Small intestine (tissue), 7 donors: ENCODE measurements at regions not wholly inside any gene's neighbourhood (a gene's known extent, or its start where the extent isn't known, plus 50 kb on each side); places are given as distances from the start of the nearest gene placed in this dataset.

Source experiments
- DNase-seq, 2 donors: peaks; one replicate each; pipeline versions ENCODE4 v3.0.0 to v3.0.0-alpha.2; 2013
- FAIRE-seq: peaks from 2 replicates; lab custom pipeline; 2012; peaks lifted over from hg19 to GRCh38; lab: Jason Lieb, UNC
- H3K27ac ChIP-seq, 3 donors: one replicate each; pipeline ENCODE4 v1.5.1; 2013; ENCODE audit warnings: low read length in 2 of 3, mild to moderate bottlenecking in 2 of 3, control low read depth in 1 of 3, inconsistent platforms in 1 of 3, low read depth in 1 of 3, moderate library complexity in 1 of 3
- H3K27me3 ChIP-seq, 3 donors: one replicate each; pipeline ENCODE4 v1.6.1; 2013; ENCODE audit warnings: low read length in 3 of 3, inconsistent platforms in 1 of 3; ENCODE audit not compliant: control insufficient read depth in 3 of 3, insufficient read depth in 3 of 3
- H3K36me3 ChIP-seq, 3 donors: one replicate each; pipeline ENCODE4 v1.6.1; 2013; ENCODE audit warnings: low read length in 3 of 3, inconsistent platforms in 1 of 3, low read depth in 1 of 3, mild to moderate bottlenecking in 1 of 3, moderate library complexity in 1 of 3; ENCODE audit not compliant: control insufficient read depth in 3 of 3, insufficient read depth in 2 of 3
- H3K4me1 ChIP-seq, 3 donors: one replicate each; pipeline ENCODE4 v1.6.1; 2013; ENCODE audit warnings: low read length in 2 of 3, inconsistent platforms in 1 of 3, low read depth in 1 of 3, mild to moderate bottlenecking in 1 of 3, moderate library complexity in 1 of 3; ENCODE audit not compliant: control insufficient read depth in 3 of 3, insufficient read depth in 2 of 3
- H3K4me3 ChIP-seq, 3 donors: one replicate each; pipeline ENCODE4 v1.5.1; 2013; ENCODE audit warnings: low read length in 3 of 3, control low read depth in 1 of 3, inconsistent platforms in 1 of 3, low read depth in 1 of 3, mild to moderate bottlenecking in 1 of 3, moderate library complexity in 1 of 3
- H3K9me3 ChIP-seq, 2 donors: one replicate each; pipeline ENCODE4 v1.6.1; 2013; ENCODE audit warnings: low read depth in 1 of 2, low read length in 1 of 2; ENCODE audit not compliant: control insufficient read depth in 2 of 2, insufficient read depth in 1 of 2
- WGBS, 3 donors: extraction: QIAGEN DNeasy Blood & Tissue Kit; methylation state at CpG; one replicate each; pipeline ENCODE4 v1.1.7; 2013; 5-methylcytosine and 5-hydroxymethylcytosine counted together
- donor health status: healthy with polysubstance abuse.
- donor health status: control.
- donor health status: control.
- donor health status: Bipolar disorder and iron deficiency.
- donor health status: healthy.

DNA sequence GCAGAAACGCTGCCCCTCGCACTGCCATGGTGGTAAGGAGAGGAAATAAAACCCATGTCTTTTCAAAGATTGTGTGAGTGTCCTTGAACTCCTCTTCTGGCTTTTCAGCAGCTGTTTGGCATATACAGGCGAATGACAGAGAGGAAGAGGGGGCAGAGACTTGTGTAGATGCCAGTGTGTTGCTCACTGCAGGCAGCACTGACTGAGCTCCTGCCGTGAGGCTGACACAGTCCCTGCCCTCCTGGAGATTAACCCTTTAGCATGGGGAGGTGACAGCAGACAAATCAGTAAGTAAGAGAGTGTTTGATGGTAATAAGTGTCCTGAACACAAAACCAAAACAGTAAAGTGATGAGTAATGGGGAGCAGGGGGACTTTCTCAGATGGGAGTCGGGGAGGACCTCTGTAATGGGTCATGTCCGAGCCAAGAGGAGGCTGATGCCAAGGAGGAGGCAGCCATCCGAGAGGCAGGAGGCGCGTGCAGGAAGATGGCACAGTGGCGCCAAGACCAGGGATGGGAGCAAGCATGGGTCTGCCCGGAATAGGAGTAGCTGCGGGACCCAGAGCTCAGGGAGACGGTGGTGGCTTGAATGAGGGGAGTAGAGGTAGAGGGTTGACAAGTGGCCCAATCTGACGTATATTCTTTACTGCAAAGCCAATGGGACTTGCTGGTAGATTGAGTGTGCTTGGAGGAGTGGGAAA, 182.2 kb downstream of the FOXO1 start:
- Histone ChIP-seq H3K27me3 (no peaks in the 10 kb centered on the region), H3K27ac (peak overlapping the region in 1 of 3 donors; percentile 76), H3K4me3 (no peak overlapping the region), H3K36me3 (no peaks in the 10 kb centered on the region), H3K4me1 (no peaks in the 10 kb centered on the region), H3K9me3 (no peaks in the 10 kb centered on the region)
- 74 to 83% (median 81%) methylated on average over 14 of the region's 14 CpGs for WGBS, 3 donors
- no peak for DNase-seq
- no peak for FAIRE-seq

GRCh38 chr13:40484974-40485373, 181.5 kb downstream of the FOXO1 start:
- no peak for FAIRE-seq

GRCh38 chr13:40485611-40486517, 180.6 kb downstream of the FOXO1 start:
- Histone ChIP-seq H3K4me3 (no peak overlapping the region), H3K36me3 (no peaks in the 10 kb centered on the region), H3K4me1 (peaks cover 0 to 3% (median 0%) of the 10 kb centered on the region in 3 donors), H3K27ac (peak overlapping the region in 1 of 3 donors; percentile 71), H3K9me3 (no peaks in the 10 kb centered on the region), H3K27me3 (peaks cover 0 to 2% (median 0%) of the 10 kb centered on the region in 3 donors)
- DNase-seq (peak in 1 of 2 donors; percentile 58), FAIRE-seq (no peak)
- 60 to 67% (median 61%) methylated on average over 12 of the region's 12 CpGs for WGBS, 3 donors

More at GRCh38 chr13:40484974-40485373, 181.5 kb downstream of the FOXO1 start:
- Histone ChIP-seq H3K9me3 (no peaks in the 10 kb centered on the region), H3K27me3 (no peaks in the 10 kb centered on the region), H3K36me3 (no peaks in the 10 kb centered on the region), H3K27ac (peak overlapping the region in 2 of 3 donors; percentile 22 to 76), H3K4me1 (no peaks in the 10 kb centered on the region), H3K4me3 (no peak overlapping the region)
- no peak for DNase-seq
- WGBS, 3 donors, result 84 to 88% (median 85%) methylated on average over 7 of the region's 7 CpGs

- Histone ChIP-seq H3K4me3 (no peak overlapping the region), H3K27ac (peak overlapping the region in 1 of 3 donors; percentile 71), H3K27me3 (peaks cover 0 to 9% (median 0%) of the 10 kb centered on the region in 3 donors), H3K9me3 (no peaks in the 10 kb centered on the region), H3K4me1 (peaks cover 0 to 3% (median 0%) of the 10 kb centered on the region in 3 donors), H3K36me3 (no peaks in the 10 kb centered on the region)
- no peak for FAIRE-seq
- WGBS, 3 donors, result 77 to 80% (median 77%) methylated on average over 12 of the region's 12 CpGs
- no peak for DNase-seq
Observed at GRCh38 chr13:40486518-40487163, 179.8 kb downstream of the FOXO1 start.

DNA sequence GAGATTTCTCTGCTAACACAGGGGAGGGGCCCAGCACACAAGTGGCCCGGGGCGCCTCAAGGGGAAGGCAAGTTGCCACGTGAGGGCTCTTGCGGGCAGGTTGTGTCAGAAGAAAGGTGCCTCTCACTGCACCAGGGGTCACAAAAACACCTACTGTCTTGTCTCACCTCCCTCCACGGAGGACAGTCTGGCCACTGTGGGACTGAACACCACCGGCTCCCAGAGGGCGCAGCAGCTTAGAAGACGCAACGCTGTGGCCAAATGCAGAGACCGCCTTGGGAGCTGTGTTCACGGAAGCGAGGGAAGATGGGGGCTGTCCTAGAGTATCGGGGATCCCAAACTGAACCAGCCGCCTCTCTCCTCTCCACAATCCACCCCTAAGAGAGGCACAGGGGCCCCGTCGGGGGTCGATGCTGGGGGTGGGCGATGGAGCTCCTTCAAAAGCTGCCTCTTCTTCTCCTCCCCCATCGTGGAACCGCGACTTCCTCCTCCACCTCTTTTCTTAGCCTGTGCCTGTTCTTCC, 177.5 kb downstream of the FOXO1 start:
- Histone ChIP-seq H3K27ac (no peak overlapping the region), H3K4me1 (peaks cover 0 to 3% (median 0%) of the 10 kb centered on the region in 3 donors), H3K9me3 (no peaks in the 10 kb centered on the region), H3K4me3 (no peak overlapping the region), H3K36me3 (no peaks in the 10 kb centered on the region), H3K27me3 (peaks cover 0 to 16% (median 0%) of the 10 kb centered on the region in 3 donors)
- DNase-seq, result no peak
- no peak for FAIRE-seq
- WGBS, 3 donors, result 93 to 94% (median 94%) methylated on average over 21 of the region's 21 CpGs

- no peak for FAIRE-seq
- WGBS, 3 donors, result 10 to 43% (median 28%) methylated on average over 7 of the region's 7 CpGs
- peaks cover 0 to 16% (median 0%) of the 10 kb centered on the region in 3 donors for H3K27me3 ChIP-seq
Observed at GRCh38 chr13:40490086-40490758, 176.2 kb downstream of the FOXO1 start.

DNA sequence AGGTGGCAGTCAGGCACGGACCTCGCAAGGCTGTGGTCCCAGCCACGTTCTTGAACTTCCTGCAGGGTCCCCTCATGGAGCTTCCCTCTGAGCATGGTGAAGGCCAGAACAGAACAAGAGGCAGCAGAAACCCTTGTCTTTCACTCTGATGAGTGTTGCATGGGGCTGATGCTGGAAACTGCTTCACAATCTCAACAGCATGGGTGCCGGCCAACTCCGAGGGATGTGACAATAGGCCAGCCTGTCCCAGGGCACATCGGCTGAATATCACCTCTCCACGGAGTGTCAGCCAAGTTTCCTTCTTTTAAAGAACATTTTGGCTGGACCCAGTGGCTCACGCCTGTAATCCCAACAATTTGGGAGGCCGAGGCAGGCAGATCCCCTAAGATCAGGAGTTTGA, 173.9 kb downstream of the FOXO1 start:
- Histone ChIP-seq H3K27me3 (peaks cover 0 to 16% (median 0%) of the 10 kb centered on the region in 3 donors), H3K27ac (no peak overlapping the region), H3K4me1 (peaks cover 0 to 3% (median 0%) of the 10 kb centered on the region in 3 donors), H3K36me3 (no peaks in the 10 kb centered on the region), H3K4me3 (no peak overlapping the region), H3K9me3 (no peaks in the 10 kb centered on the region)
- DNase-seq (no peak), FAIRE-seq (no peak)
- 80 to 90% (median 85%) methylated on average over 9 of the region's 9 CpGs for WGBS, 3 donors

More at GRCh38 chr13:40490086-40490758, 176.2 kb downstream of the FOXO1 start:
- DNase-seq, result peak; percentile 36 to 56
- H3K9me3 ChIP-seq, result no peaks in the 10 kb centered on the region
- no peaks in the 10 kb centered on the region for H3K36me3 ChIP-seq
- H3K4me3 ChIP-seq, result no peak overlapping the region
- H3K27ac ChIP-seq, result peak overlapping the region in 1 of 3 donors; percentile 36
- peaks cover 0 to 3% (median 0%) of the 10 kb centered on the region in 3 donors for H3K4me1 ChIP-seq
